ENCODE measurements at regions not wholly inside any gene's neighbourhood (a gene's known extent, or its start where the extent isn't known, plus 50 kb on each side); places are given as distances from the start of the nearest gene placed in this dataset.

DNA sequence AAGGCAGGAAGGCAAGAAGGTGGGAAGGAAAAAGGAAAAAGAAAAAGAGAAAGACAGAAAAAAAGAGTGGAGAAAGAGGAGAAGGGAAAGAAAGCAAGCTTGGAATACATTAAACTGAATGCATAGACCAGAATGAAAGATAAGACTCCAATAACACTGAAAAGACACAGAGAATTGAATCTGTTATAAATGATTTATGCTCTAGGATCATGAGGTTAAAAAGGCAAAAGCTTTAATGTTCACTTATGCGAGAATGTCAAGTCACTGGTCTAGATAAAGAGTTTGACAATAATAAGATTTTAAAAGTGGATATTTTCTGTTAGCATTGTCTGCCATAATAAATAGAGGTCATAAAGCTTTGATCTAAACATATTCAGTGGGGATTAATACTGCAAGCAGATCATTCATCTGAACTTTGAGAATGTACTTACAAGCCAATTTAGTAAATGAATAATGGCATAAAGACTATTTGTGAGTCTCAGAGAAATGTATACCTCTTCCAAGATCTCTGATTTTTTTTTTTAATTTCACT, 1069.2 kb upstream of the SLC39A10 start:
- TF ChIP-seq, protein P1, sequence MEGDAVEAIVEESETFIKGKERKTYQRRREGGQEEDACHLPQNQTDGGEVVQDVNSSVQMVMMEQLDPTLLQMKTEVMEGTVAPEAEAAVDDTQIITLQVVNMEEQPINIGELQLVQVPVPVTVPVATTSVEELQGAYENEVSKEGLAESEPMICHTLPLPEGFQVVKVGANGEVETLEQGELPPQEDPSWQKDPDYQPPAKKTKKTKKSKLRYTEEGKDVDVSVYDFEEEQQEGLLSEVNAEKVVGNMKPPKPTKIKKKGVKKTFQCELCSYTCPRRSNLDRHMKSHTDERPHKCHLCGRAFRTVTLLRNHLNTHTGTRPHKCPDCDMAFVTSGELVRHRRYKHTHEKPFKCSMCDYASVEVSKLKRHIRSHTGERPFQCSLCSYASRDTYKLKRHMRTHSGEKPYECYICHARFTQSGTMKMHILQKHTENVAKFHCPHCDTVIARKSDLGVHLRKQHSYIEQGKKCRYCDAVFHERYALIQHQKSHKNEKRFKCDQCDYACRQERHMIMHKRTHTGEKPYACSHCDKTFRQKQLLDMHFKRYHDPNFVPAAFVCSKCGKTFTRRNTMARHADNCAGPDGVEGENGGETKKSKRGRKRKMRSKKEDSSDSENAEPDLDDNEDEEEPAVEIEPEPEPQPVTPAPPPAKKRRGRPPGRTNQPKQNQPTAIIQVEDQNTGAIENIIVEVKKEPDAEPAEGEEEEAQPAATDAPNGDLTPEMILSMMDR (IDR thresholded peaks at IDR 0.05 in 2 of 3, conservative IDR thresholded peaks at IDR 0.05 in 1 of 3; ENCODE audit: borderline replicate concordance in 1 of 3, insufficient read depth in 1 of 3, low read depth in 2 of 3, low read length in 2 of 3) = no peak
- TF ChIP-seq POLR2A (IDR thresholded peaks at IDR 0.05; ENCODE audit: borderline replicate concordance, extremely low read depth, insufficient read depth, insufficient read length) = no peak
- no peak for TF ChIP-seq POLR2AphosphoS5 (IDR thresholded peaks at IDR 0.05; ENCODE audit: low read depth, low read length)

Measured in HCT116 (cell line).